ENCODE measurements at regions not wholly inside any gene's neighbourhood (a gene's known extent, or its start where the extent isn't known, plus 50 kb on each side); places are given as distances from the start of the nearest gene placed in this dataset.
"Not testable (repeated sequence)": the region's sequence is repeated elsewhere in the genome, so short reads cannot be mapped to it uniquely, and the experiment has no call there.

GRCh38 chr18:38244480-38244879 is 678.9 kb upstream of the CELF4 start:
- no peak for DNase-seq

- no peak for DNase-seq
Observed at GRCh38 chr18:38243291-38243690, 677.7 kb upstream of the CELF4 start.

- no peak for DNase-seq
Observed at GRCh38 chr18:38241736-38242135, 676.1 kb upstream of the CELF4 start.

- no peak for DNase-seq
Observed at GRCh38 chr18:38241216-38241615, 675.6 kb upstream of the CELF4 start.

GRCh38 chr18:38239606-38240005 is 674.0 kb upstream of the CELF4 start:
- DNase-seq: no peak

- DNase-seq: no peak
Observed at GRCh38 chr18:38237796-38238195, 672.2 kb upstream of the CELF4 start.

GRCh38 chr18:38221476-38222100 is 656.0 kb upstream of the CELF4 start:
- DNase-seq: no peak

GRCh38 chr18:38198956-38199355 is 633.4 kb upstream of the CELF4 start:
- no peak for DNase-seq

GRCh38 chr18:38198526-38198925 is 632.9 kb upstream of the CELF4 start:
- DNase-seq: no peak

GRCh38 chr18:38186491-38186890 is 620.9 kb upstream of the CELF4 start:
- DNase-seq: no peak

- no peak for DNase-seq
Observed at GRCh38 chr18:38174594-38174993, 609.0 kb upstream of the CELF4 start.

GRCh38 chr18:38174173-38174572 is 608.6 kb upstream of the CELF4 start:
- DNase-seq: no peak

- no peak for DNase-seq
Observed at GRCh38 chr18:38170845-38171244, 605.2 kb upstream of the CELF4 start.

GRCh38 chr18:38167623-38168022 is 602.0 kb upstream of the CELF4 start:
- no peak for DNase-seq

- DNase-seq: not testable (repeated sequence)
Observed at GRCh38 chr18:38153116-38153515, 587.5 kb upstream of the CELF4 start.

GRCh38 chr18:38116716-38117115 is 551.1 kb upstream of the CELF4 start:
- DNase-seq: no peak

- no peak for DNase-seq
Observed at GRCh38 chr18:38115201-38115600, 549.6 kb upstream of the CELF4 start.

- no peak for DNase-seq
Observed at GRCh38 chr18:38087538-38087937, 521.9 kb upstream of the CELF4 start.

GRCh38 chr18:38081516-38081915 is 515.9 kb upstream of the CELF4 start:
- DNase-seq: no peak

- no peak for DNase-seq
Observed at GRCh38 chr18:38077229-38077628, 511.6 kb upstream of the CELF4 start.

GRCh38 chr18:38076346-38077070 is 510.9 kb upstream of the CELF4 start:
- DNase-seq: no peak

- DNase-seq: no peak
Observed at GRCh38 chr18:38074298-38074876, 508.8 kb upstream of the CELF4 start.

GRCh38 chr18:38067821-38068220 is 502.2 kb upstream of the CELF4 start:
- DNase-seq: no peak

- DNase-seq: no peak
Observed at GRCh38 chr18:38067086-38067485, 501.5 kb upstream of the CELF4 start.
